ENCODE measurements at regions not wholly inside any gene's neighbourhood (a gene's known extent, or its start where the extent isn't known, plus 50 kb on each side); places are given as distances from the start of the nearest gene placed in this dataset.

- TF ChIP-seq, protein P1, sequence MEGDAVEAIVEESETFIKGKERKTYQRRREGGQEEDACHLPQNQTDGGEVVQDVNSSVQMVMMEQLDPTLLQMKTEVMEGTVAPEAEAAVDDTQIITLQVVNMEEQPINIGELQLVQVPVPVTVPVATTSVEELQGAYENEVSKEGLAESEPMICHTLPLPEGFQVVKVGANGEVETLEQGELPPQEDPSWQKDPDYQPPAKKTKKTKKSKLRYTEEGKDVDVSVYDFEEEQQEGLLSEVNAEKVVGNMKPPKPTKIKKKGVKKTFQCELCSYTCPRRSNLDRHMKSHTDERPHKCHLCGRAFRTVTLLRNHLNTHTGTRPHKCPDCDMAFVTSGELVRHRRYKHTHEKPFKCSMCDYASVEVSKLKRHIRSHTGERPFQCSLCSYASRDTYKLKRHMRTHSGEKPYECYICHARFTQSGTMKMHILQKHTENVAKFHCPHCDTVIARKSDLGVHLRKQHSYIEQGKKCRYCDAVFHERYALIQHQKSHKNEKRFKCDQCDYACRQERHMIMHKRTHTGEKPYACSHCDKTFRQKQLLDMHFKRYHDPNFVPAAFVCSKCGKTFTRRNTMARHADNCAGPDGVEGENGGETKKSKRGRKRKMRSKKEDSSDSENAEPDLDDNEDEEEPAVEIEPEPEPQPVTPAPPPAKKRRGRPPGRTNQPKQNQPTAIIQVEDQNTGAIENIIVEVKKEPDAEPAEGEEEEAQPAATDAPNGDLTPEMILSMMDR (conservative IDR thresholded peaks at IDR 0.05; ENCODE audit: low read depth in 2 of 2), result no peak
- TF ChIP-seq CREB1 (CRISPR knock-in tag; IDR thresholded peaks at IDR 0.05; ENCODE audit: low read depth), result no peak
- TF ChIP-seq EZH2phosphoT487 (IDR thresholded peaks at IDR 0.05; ENCODE audit: unreplicated experiment), result no peak
- TF ChIP-seq EZH2 (IDR thresholded peaks at IDR 0.05; ENCODE audit: low read depth, unreplicated experiment), result no peak
- TF ChIP-seq ETS1 (IDR thresholded peaks at IDR 0.05), result no peak
- TF ChIP-seq JUNB (IDR thresholded peaks at IDR 0.05; ENCODE audit: unreplicated experiment), result no peak
- no peak for TF ChIP-seq REST (IDR thresholded peaks at IDR 0.05; ENCODE audit: unreplicated experiment)
- no peak for TF ChIP-seq STAT1 (IDR thresholded peaks at IDR 0.05; ENCODE audit: unreplicated experiment)
Measured at GRCh38 chr13:40306817-40307216, 359.6 kb downstream of the FOXO1 start.

Measured in GM23338 (cell line).